ENCODE measurements at regions not wholly inside any gene's neighbourhood (a gene's known extent, or its start where the extent isn't known, plus 50 kb on each side); places are given as distances from the start of the nearest gene placed in this dataset.

- DNase-seq: no peak
These were observed 614.7 kb downstream of the TLR4 start for GRCh38 chr9:118318770-118319431.

- no peak for DNase-seq
These were observed 617.6 kb downstream of the TLR4 start for GRCh38 chr9:118321788-118322187.

GRCh38 chr9:118324706-118325105, 620.5 kb downstream of the TLR4 start:
- DNase-seq: no peak

GRCh38 chr9:118325757-118326156, 621.6 kb downstream of the TLR4 start:
- DNase-seq: no peak

- no peak for DNase-seq
These were observed 622.1 kb downstream of the TLR4 start for GRCh38 chr9:118326326-118326725.

GRCh38 chr9:118330191-118330986, 626.2 kb downstream of the TLR4 start:
- DNase-seq: no peak

GRCh38 chr9:118331622-118332045, 627.4 kb downstream of the TLR4 start:
- no peak for DNase-seq

- DNase-seq: no peak
These were observed 632.2 kb downstream of the TLR4 start for GRCh38 chr9:118336250-118336942.

GRCh38 chr9:118336943-118337330, 632.7 kb downstream of the TLR4 start:
- DNase-seq: no peak

- no peak for DNase-seq
These were observed 655.8 kb downstream of the TLR4 start for GRCh38 chr9:118360036-118360435.

- DNase-seq: no peak
These were observed 657.9 kb downstream of the TLR4 start for GRCh38 chr9:118362123-118362522.

- DNase-seq: no peak
These were observed 658.4 kb downstream of the TLR4 start for GRCh38 chr9:118362596-118362995.

GRCh38 chr9:118364266-118365106, 660.3 kb downstream of the TLR4 start:
- no peak for DNase-seq

GRCh38 chr9:118366228-118366627, 662.0 kb downstream of the TLR4 start:
- no peak for DNase-seq

- no peak for DNase-seq
These were observed 663.2 kb downstream of the TLR4 start for GRCh38 chr9:118367383-118367782.

- DNase-seq: no peak
These were observed 680.4 kb downstream of the TLR4 start for GRCh38 chr9:118384531-118385100.

GRCh38 chr9:118395415-118395814, 691.2 kb downstream of the TLR4 start:
- DNase-seq: no peak

- no peak for DNase-seq
These were observed 697.3 kb downstream of the TLR4 start for GRCh38 chr9:118401546-118401945.

GRCh38 chr9:118414676-118415075, 710.5 kb downstream of the TLR4 start:
- DNase-seq: no peak

GRCh38 chr9:118418887-118419565, 714.8 kb downstream of the TLR4 start:
- no peak for DNase-seq

GRCh38 chr9:118419676-118420075, 715.5 kb downstream of the TLR4 start:
- DNase-seq: no peak

GRCh38 chr9:118422508-118422907, 718.3 kb downstream of the TLR4 start:
- DNase-seq: no peak
